WTC11 (cell line): ENCODE measurements at regions not wholly inside any gene's neighbourhood (a gene's known extent, or its start where the extent isn't known, plus 50 kb on each side); places are given as distances from the start of the nearest gene placed in this dataset.

Source experiments
- ATAC-seq: fragments of 200-7000 bp; cut with Tn5 transposase; 2 replicates; pipeline ENCODE4 v1.10.0; 2021; ENCODE audit warnings: mild to moderate bottlenecking, moderate library complexity
- CTCF ChIA-PET: fragments of 300-600 bp; sonication (Branson Sonifier 250); formaldehyde crosslinking; loops from one replicate; lab custom pipeline; 2021; ENCODE audit warnings: antibody characterized with exemption; lab: Charles Lee
- POLR2A ChIA-PET: fragments of 350-600 bp; sonication (Branson Sonifier 250); formaldehyde crosslinking; loops from one replicate; lab custom pipeline; 2021; ENCODE audit warnings: antibody characterized with exemption; lab: Charles Lee
- DNase-seq: peaks from one replicate; pipeline ENCODE4 v3.0.0; 2021; ENCODE audit warnings: low spot score
- H3K27ac Mint-ChIP-seq: 2 replicates; pipeline ENCODE4 v1.8.0; 2021; ENCODE audit warnings: mixed read lengths
- H3K27me3 Mint-ChIP-seq: 2 replicates; pipeline ENCODE4 v1.8.0; 2021; ENCODE audit warnings: low read depth, mild to moderate bottlenecking, moderate library complexity, mixed read lengths
- H3K36me3 Mint-ChIP-seq: 2 replicates; pipeline ENCODE4 v1.8.0; 2021; ENCODE audit warnings: mixed read lengths
- H3K4me1 Mint-ChIP-seq: 2 replicates; pipeline ENCODE4 v1.8.0; 2022; ENCODE audit warnings: mixed read lengths
- H3K4me3 Mint-ChIP-seq: 2 replicates; pipeline ENCODE4 v1.8.0; 2021; ENCODE audit warnings: mild to moderate bottlenecking, moderate library complexity, mixed read lengths
- H3K9me3 Mint-ChIP-seq: 2 replicates; pipeline ENCODE4 v1.8.0; 2021; ENCODE audit warnings: mixed read lengths
- ATF1 ChIP-seq: sonication (generic); formaldehyde crosslinking; IDR thresholded peaks from 2 replicates; pipeline ENCODE4 v1.8.1; 2023; ENCODE audit warnings: mild to moderate bottlenecking, moderate library complexity, missing genetic modification reagents
- ATF2 ChIP-seq: sonication (generic); formaldehyde crosslinking; IDR thresholded peaks from 2 replicates; pipeline ENCODE4 v1.8.1; 2022; ENCODE audit warnings: low read depth, missing genetic modification reagents, borderline replicate concordance
- ATF3 ChIP-seq: sonication (generic); formaldehyde crosslinking; conservative IDR thresholded peaks from 2 replicates; pipeline ENCODE4 v1.8.1; 2022; ENCODE audit warnings: mild to moderate bottlenecking, missing genetic modification reagents
- ATF6 ChIP-seq: sonication (generic); formaldehyde crosslinking; IDR thresholded peaks from 2 replicates; pipeline ENCODE4 v1.8.1; 2023; ENCODE audit warnings: mild to moderate bottlenecking, missing genetic modification reagents
- ESRRA ChIP-seq: sonication (generic); formaldehyde crosslinking; IDR thresholded peaks from 2 replicates; pipeline ENCODE4 v1.8.1; 2022; ENCODE audit warnings: mild to moderate bottlenecking, missing genetic modification reagents, borderline replicate concordance
- GRHL2 ChIP-seq: fragments of 250-450 bp; sonication (Bioruptor Pico); IDR thresholded peaks from 2 replicates; pipeline ENCODE4 v1.8.0; 2022; ENCODE audit warnings: mild to moderate bottlenecking, moderate library complexity; ENCODE audit not compliant: insufficient replicate concordance, severe bottlenecking
- MXD4 ChIP-seq: fragments of 250-450 bp; sonication (Bioruptor Pico); IDR thresholded peaks from 2 replicates; pipeline ENCODE4 v1.8.0; 2021; ENCODE audit warnings: mild to moderate bottlenecking, moderate library complexity, borderline replicate concordance
- NR2C2 ChIP-seq: sonication (generic); formaldehyde crosslinking; IDR thresholded peaks from 2 replicates; pipeline ENCODE4 v1.8.0; 2022; ENCODE audit warnings: mild to moderate bottlenecking, missing genetic modification reagents
- PREB ChIP-seq: sonication (generic); formaldehyde crosslinking; IDR thresholded peaks from 2 replicates; pipeline ENCODE4 v1.8.1; 2022; ENCODE audit warnings: mild to moderate bottlenecking, missing genetic modification reagents, moderate library complexity, borderline replicate concordance
- RORB ChIP-seq: fragments of 250-450 bp; sonication (Bioruptor Pico); IDR thresholded peaks from 2 replicates; pipeline ENCODE4 v1.9.0; 2021; ENCODE audit warnings: mild to moderate bottlenecking
- SMAD3 ChIP-seq: sonication (generic); formaldehyde crosslinking; IDR thresholded peaks from 2 replicates; pipeline ENCODE4 v1.8.0; 2022; ENCODE audit warnings: missing genetic modification reagents, mild to moderate bottlenecking, borderline replicate concordance
- TEAD4 ChIP-seq: sonication (generic); formaldehyde crosslinking; IDR thresholded peaks from 2 replicates; pipeline ENCODE4 v1.8.0; 2022; ENCODE audit warnings: mild to moderate bottlenecking, missing genetic modification reagents
- ZBTB21 ChIP-seq: sonication (generic); formaldehyde crosslinking; IDR thresholded peaks from 2 replicates; pipeline ENCODE4 v1.8.1; 2023; ENCODE audit warnings: mild to moderate bottlenecking, missing genetic modification reagents, borderline replicate concordance
- ZNF317 ChIP-seq: sonication (generic); formaldehyde crosslinking; IDR thresholded peaks from 2 replicates; pipeline ENCODE4 v1.8.1; 2023; ENCODE audit warnings: low read depth, mild to moderate bottlenecking, moderate library complexity, missing genetic modification reagents, borderline replicate concordance
- ZNF396 ChIP-seq: fragments of 250-450 bp; sonication (Bioruptor Pico); IDR thresholded peaks from 2 replicates; pipeline ENCODE4 v1.8.0; 2021; ENCODE audit warnings: mild to moderate bottlenecking, moderate library complexity, borderline replicate concordance
- ZNF425 ChIP-seq: fragments of 250-450 bp; sonication (Bioruptor Pico); conservative IDR thresholded peaks from 2 replicates; pipeline ENCODE4 v1.9.0; 2021; ENCODE audit warnings: mild to moderate bottlenecking
- ZNF512 ChIP-seq: sonication (generic); formaldehyde crosslinking; IDR thresholded peaks from 2 replicates; pipeline ENCODE4 v1.8.1; 2022; ENCODE audit warnings: missing genetic modification reagents, borderline replicate concordance

GRCh38 chrX:9271789-9272525 is 192.9 kb upstream of the TBL1X start:
- ATAC-seq (no peak), DNase-seq (no peak)
- no peak overlapping the region for H3K27ac Mint-ChIP-seq
- no peaks in the 10 kb centered on the region for H3K36me3 Mint-ChIP-seq
- TF ChIP-seq ATF3 (CRISPR knock-in tag): no peak
- TF ChIP-seq ZNF317 (CRISPR knock-in tag): no peak
- no peak for TF ChIP-seq NR2C2 (CRISPR knock-in tag)
- TF ChIP-seq GRHL2 (CRISPR knock-in tag): no peak
- TF ChIP-seq TEAD4 (CRISPR knock-in tag): no peak
- TF ChIP-seq ATF1 (CRISPR knock-in tag): no peak
- TF ChIP-seq SMAD3 (CRISPR knock-in tag): no peak
- no peak for TF ChIP-seq ESRRA (CRISPR knock-in tag)
- TF ChIP-seq PREB (CRISPR knock-in tag): no peak
- TF ChIP-seq ATF2 (CRISPR knock-in tag): no peak
- no peak for TF ChIP-seq ZBTB21 (CRISPR knock-in tag)
- no peak for TF ChIP-seq ZNF396 (CRISPR knock-in tag)
- no peak for TF ChIP-seq RORB
- TF ChIP-seq ZNF425 (CRISPR knock-in tag): no peak
- no peak for TF ChIP-seq MXD4 (CRISPR knock-in tag)
- no peak for TF ChIP-seq ATF6 (CRISPR knock-in tag)
- H3K4me1 Mint-ChIP-seq: peaks cover 16% of the 10 kb centered on the region
- POLR2A ChIA-PET: no interaction called here
- CTCF ChIA-PET: interaction anchor here (1.7 kb wide), 1 partner anchor 41 kb away, joined by 5 read pairs; no protein-coding TSS in a partner anchor
- peaks cover 3% of the 10 kb centered on the region; the same call in 1 of the 2 replicates for H3K9me3 Mint-ChIP-seq
- H3K4me3 Mint-ChIP-seq: no peak overlapping the region
- H3K27me3 Mint-ChIP-seq: peaks cover 4% of the 10 kb centered on the region; the same call in 1 of the 2 replicates

GRCh38 chrX:9273744-9274143 is 191.1 kb upstream of the TBL1X start:
- no peak overlapping the region for H3K4me3 Mint-ChIP-seq
- ATAC-seq (no peak), DNase-seq (no peak)
- H3K9me3 Mint-ChIP-seq: peaks cover 3% of the 10 kb centered on the region; the same call in 1 of the 2 replicates
- H3K36me3 Mint-ChIP-seq: no peaks in the 10 kb centered on the region
- H3K4me1 Mint-ChIP-seq: peaks cover 25% of the 10 kb centered on the region
- H3K27me3 Mint-ChIP-seq: peaks cover 4% of the 10 kb centered on the region; the same call in 1 of the 2 replicates
- POLR2A ChIA-PET: no interaction called here
- CTCF ChIA-PET: no interaction called here
- TF ChIP-seq ATF6 (CRISPR knock-in tag) (no peak), ZNF512 (peak; percentile 87; the same call in 1 of the 2 replicates)
- TF ChIP-seq, all 79 proteins: peak for 1
- H3K27ac Mint-ChIP-seq: no peak overlapping the region
